Inferior parietal cortex (tissue), 1 donor: ENCODE measurements at regions not wholly inside any gene's neighbourhood (a gene's known extent, or its start where the extent isn't known, plus 50 kb on each side); places are given as distances from the start of the nearest gene placed in this dataset.

Source experiments
- DNase-seq: peaks from one replicate; pipeline ENCODE4 v3.0.0-alpha.2; 2016; ENCODE audit errors: extremely low spot score

DNA sequence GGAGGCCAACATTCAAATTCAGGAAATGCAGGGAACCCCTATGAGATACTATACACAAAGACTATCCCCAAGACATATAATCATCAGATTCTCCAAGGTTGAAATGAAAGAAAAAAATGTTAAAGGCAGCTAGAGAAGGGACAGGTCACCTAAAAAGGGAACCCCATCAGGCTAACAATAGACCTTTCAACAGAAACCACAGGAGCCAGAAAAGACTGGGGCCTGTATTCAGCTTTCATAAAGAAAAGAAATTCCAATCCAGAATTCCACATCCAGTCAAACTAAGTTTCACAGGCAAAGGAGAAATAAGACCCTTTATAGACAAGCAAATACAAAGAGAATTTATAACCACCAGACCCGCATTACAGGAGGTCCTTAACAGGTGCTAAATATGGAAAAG, 1703.6 kb upstream of the PRR20A start:
- no peak for DNase-seq

DNA sequence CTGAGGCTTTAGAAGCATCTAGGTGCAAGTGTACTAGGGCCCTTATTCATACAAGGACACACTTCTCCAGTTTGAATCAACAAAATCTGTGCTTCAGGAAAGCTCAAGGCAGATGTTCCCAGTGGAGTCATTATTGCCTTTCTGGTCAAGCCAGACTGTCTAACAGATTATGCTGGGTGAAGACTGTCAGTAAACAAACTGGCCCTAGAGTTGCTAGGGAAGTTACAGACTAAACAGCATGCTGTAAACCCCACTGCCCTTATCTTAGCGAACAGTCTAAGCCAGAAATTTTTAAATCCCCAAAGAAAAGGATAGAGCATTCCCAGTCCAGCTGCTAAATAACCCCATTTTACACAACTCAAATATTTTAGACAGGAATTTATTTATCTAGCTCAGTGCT, 1701.3 kb upstream of the PRR20A start:
- no peak for DNase-seq

GRCh38 chr13:55440465-55441085, 1700.1 kb upstream of the PRR20A start:
- no peak for DNase-seq

GRCh38 chr13:55464222-55464621, 1676.5 kb upstream of the PRR20A start:
- no peak for DNase-seq

DNA sequence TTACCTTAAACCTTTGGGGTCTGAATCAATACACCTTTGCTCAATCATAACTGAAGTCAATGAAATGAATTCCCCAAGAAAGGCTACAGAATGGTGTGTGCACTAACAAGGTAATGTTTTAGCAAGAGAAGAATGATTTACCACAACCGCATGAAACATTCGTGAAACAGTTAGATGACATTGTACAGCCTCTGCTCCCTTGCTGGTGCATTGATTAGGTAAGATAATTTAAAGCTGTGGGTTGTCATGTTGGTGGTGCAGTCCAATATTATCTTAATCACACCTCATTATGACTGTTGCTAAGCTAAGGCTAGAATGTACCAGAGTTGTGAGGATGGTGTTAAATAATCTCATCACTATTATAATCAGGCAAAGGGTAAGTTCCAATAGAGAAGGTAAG, 1673.2 kb upstream of the PRR20A start:
- DNase-seq = no peak

DNA sequence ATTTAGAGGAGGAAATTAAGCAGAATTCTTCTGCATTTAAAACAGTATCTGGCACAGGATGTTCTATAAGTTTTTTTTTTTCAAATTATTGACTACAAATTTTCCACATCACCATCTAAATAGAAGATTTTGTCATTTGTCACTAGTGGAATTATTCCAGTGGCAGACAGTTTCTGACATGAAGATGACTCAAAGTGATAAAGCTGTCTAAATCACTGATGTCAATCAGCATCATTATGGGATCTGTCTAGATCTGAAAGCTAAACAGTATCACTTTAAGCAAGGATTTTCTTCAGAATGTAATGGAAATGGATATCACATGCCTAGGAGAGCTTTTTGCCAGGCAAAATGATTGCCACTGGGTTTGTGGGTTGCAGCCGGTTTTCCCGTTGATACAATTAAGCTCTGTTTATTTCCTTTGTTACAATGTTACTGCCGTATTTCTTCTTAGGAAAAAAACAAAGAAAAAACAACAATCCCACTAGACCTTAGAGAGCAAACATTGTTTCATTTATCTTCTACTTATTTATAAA, 1657.0 kb upstream of the PRR20A start:
- DNase-seq = no peak

- DNase-seq = no peak
These were observed 1647.4 kb upstream of the PRR20A start for GRCh38 chr13:55493297-55493696.

- no peak for DNase-seq
These were observed 1643.2 kb upstream of the PRR20A start for GRCh38 chr13:55497486-55497885.

DNA sequence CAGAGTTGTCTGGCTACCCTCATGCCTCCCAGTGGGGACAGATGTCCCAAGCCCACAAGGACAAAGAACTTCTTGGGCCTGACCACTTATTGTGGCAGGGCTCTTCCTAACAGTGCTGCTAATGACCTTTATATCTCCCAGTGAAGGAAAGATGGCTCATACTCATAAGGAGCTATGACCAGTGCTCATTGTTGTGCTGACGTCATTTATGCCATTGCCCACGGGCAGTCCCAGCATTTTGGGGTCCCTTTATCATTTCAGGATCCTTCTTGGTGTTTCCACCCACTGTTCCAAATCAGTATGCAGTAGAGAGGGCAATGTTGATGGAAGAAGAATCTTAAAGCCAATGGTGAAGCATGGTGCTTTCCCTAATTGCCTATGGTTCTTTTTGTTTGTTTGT, 1640.0 kb upstream of the PRR20A start:
- no peak for DNase-seq

- no peak for DNase-seq
These were observed 1624.1 kb upstream of the PRR20A start for GRCh38 chr13:55516610-55517009.

DNA sequence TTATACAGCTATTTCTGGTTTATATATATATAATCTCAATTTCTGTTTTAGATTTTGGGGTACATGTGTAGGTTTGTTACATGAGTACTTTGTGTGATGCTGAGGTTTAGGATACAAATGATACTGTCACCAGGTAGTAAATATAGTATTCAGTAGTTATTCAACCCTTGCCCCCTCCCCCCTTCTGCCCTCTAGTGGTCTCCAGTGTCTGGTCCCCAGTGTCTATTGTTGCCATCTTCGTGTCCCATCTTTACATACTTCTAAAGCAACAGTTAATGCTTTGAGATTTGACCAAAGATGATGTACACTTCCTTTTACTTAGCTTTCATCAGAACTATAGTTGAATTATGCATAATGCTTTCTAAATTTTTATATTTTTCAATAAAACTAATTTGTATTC, 1623.4 kb upstream of the PRR20A start:
- no peak for DNase-seq

DNA sequence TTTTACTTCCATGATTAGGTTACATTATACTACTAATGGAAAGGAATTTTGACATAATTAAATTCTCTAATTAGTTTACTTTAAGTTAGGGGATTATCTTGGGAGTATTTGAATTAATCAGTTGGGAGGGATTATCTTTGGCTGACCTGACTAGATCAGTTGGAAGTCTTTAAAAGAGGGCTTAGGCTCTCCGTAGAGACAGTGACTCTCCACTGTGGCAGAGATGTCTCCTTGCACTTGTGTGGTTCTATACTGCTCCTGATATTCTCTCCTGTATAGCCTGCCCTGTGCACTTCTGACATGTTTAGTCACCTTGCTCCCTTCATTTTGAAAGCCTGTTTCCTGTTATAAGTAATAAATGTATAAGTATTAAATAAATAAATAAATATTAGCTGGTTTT, 1612.3 kb upstream of the PRR20A start:
- no peak for DNase-seq

DNA sequence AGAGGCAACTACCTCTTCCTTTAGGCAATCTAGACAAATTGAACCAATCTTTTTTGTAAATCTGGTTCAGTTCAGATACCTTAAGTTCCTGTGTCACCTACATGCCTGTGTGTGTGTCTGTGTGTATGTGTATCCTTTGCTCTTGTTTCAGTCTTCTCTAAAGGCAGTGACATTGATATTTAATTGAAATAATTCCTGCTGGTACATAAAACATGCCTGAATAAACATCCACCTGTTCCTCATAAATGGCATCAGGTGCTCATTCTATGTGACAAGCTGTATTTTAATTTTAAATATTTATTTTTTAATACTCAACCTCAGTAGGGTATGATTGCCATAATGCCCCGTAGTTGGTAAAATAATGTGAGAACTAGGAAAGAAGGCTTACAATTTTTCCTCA, 1606.4 kb upstream of the PRR20A start:
- DNase-seq = no peak

GRCh38 chr13:55538424-55538823, 1602.3 kb upstream of the PRR20A start:
- DNase-seq = no peak

DNA sequence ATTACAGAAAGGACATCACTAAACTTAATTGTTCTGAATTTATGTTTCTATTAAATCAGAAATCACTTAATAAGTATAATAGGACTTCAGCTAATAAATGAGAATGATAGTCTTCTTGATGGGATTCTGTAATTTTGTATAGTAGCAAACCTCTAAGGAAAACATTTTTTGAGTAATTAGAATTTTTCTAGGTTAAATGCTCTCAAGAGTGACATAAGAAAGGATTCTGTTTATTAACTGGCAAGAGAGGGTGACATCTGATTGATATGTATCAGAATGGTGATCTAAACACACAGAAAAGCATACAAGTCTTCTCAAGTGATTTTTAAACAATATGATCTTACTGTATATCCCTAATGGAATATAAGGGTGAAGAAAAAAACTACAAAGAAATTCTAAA, 1597.7 kb upstream of the PRR20A start:
- no peak for DNase-seq

- no peak for DNase-seq
These were observed 1590.1 kb upstream of the PRR20A start for GRCh38 chr13:55550624-55551023.

DNA sequence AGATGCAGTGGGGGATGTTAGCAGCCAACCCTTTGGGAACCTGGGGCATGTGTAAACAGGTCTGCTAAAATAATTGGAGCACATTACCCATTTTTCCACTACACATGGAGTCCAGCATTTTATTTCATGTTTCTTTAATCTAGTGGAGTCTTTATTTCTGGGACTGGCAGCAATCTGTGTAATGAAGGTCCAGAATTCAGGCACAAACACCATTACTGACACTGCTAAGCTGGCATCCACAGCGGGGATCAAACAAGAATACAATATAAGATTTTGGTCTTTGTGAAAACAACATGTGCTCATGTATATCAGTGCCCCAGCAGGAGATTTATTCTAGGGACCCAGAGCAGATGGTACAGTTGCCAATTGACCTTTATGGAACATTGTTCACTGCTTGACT, 1587.0 kb upstream of the PRR20A start:
- no peak for DNase-seq

GRCh38 chr13:55554741-55555140, 1586.0 kb upstream of the PRR20A start:
- no peak for DNase-seq

GRCh38 chr13:55560331-55560730, 1580.4 kb upstream of the PRR20A start:
- DNase-seq = no peak

GRCh38 chr13:55563267-55563666, 1577.5 kb upstream of the PRR20A start:
- no peak for DNase-seq

DNA sequence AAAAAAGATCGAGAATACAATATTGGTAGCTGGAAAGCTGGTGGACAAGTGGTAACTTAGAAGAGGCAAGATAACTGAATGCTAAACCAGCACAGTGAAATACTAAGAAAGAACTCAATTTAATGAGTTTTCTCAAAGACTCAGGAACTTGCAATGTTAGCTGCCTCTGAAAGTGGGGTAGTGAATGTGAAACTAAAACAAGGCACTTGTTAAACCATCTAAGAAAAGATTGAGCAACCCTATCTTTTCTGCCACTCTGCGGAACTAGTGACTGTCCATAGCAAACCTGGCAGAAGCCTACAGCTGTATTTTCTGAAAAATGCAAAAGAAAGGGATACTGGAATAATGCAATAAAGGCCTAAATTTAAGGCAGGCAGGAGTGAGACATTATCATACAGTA, 1574.4 kb upstream of the PRR20A start:
- DNase-seq = no peak

DNA sequence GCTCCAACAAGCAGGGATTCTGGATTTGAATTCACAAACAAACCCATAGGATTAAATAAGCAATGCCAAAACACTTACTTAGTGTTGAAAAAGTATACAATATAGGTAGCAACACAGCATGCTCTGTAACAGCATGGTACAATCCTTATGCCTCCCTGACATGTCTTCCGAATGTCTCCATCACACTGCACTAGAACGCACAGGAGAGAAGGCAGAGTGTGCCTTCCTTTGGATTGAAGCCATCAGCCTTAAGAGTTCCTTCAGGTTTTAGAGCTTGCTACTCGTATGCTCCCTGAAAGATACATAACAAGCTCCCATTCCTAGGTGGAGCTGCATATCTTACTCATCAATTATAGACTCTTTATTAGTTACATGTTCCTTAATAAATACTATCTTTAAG, 1573.9 kb upstream of the PRR20A start:
- no peak for DNase-seq

- no peak for DNase-seq
These were observed 1572.7 kb upstream of the PRR20A start for GRCh38 chr13:55567721-55568625.
